ENCODE measurements at regions not wholly inside any gene's neighbourhood (a gene's known extent, or its start where the extent isn't known, plus 50 kb on each side); places are given as distances from the start of the nearest gene placed in this dataset.

DNA sequence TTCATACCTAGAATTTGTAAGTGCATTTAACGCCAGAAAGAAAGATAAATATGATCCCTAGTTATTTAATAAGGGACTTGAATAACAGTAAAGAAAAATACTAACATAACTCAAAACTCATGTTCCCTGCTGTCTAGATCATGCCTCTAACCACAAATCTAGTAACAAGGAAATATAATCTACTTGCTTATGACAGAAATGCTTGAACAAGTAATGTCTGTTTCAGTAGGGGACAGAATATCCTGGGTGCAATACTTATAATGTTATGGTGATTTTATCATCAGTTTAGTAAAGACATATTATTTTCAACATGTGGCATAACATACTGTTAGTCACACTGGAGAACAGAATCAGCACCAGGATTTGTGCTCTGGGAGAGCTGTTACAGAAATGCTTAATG lies 861.9 kb upstream of the SLITRK1 start:
- TF ChIP-seq, protein P1, sequence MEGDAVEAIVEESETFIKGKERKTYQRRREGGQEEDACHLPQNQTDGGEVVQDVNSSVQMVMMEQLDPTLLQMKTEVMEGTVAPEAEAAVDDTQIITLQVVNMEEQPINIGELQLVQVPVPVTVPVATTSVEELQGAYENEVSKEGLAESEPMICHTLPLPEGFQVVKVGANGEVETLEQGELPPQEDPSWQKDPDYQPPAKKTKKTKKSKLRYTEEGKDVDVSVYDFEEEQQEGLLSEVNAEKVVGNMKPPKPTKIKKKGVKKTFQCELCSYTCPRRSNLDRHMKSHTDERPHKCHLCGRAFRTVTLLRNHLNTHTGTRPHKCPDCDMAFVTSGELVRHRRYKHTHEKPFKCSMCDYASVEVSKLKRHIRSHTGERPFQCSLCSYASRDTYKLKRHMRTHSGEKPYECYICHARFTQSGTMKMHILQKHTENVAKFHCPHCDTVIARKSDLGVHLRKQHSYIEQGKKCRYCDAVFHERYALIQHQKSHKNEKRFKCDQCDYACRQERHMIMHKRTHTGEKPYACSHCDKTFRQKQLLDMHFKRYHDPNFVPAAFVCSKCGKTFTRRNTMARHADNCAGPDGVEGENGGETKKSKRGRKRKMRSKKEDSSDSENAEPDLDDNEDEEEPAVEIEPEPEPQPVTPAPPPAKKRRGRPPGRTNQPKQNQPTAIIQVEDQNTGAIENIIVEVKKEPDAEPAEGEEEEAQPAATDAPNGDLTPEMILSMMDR (IDR thresholded peaks at IDR 0.05; ENCODE audit: insufficient read depth, low read depth, low read length): no peak
- TF ChIP-seq EZH2 (IDR thresholded peaks at IDR 0.05; ENCODE audit: insufficient read depth, low read length): no peak

Measured in astrocyte (in vitro differentiated cells and primary cell).